Osteoblast (primary cell): ENCODE measurements at regions not wholly inside any gene's neighbourhood (a gene's known extent, or its start where the extent isn't known, plus 50 kb on each side); places are given as distances from the start of the nearest gene placed in this dataset.

Experiments
- DNase-seq: peaks from one replicate; pipeline ENCODE4 v3.0.0; 2011; ENCODE audit warnings: low spot score, mixed read lengths; ENCODE audit not compliant: insufficient read length; ENCODE audit errors: missing footprints
- H2AFZ ChIP-seq: 2 replicates; pipeline ENCODE4 v1.6.0; 2011; ENCODE audit warnings: mild to moderate bottlenecking, low read length
- H3K27ac ChIP-seq: 2 replicates; pipeline ENCODE4 v1.5.1; 2011; ENCODE audit warnings: mild to moderate bottlenecking, low read depth, low read length, moderate library complexity
- H3K27me3 ChIP-seq: 2 replicates; pipeline ENCODE4 v1.6.0; 2012; ENCODE audit warnings: mild to moderate bottlenecking, control low read depth, inconsistent platforms, low read length, moderate library complexity; ENCODE audit not compliant: insufficient read depth
- H3K36me3 ChIP-seq: 2 replicates; pipeline ENCODE4 v1.5.1; 2011; ENCODE audit warnings: mild to moderate bottlenecking, low read length, control low read depth, moderate library complexity; ENCODE audit not compliant: insufficient read depth
- H3K4me1 ChIP-seq: 2 replicates; pipeline ENCODE4 v1.5.1; 2011; ENCODE audit warnings: mild to moderate bottlenecking, low read length, control low read depth, moderate library complexity; ENCODE audit not compliant: insufficient read depth
- H3K4me2 ChIP-seq: 2 replicates; pipeline ENCODE4 v1.6.0; 2011; ENCODE audit warnings: mild to moderate bottlenecking, low read length; ENCODE audit not compliant: insufficient read depth
- H3K4me3 ChIP-seq: fragments of 200-600 bp; sonication (generic); 3 replicates; pipeline ENCODE4 v1.5.1; 2012; ENCODE audit warnings: mild to moderate bottlenecking, low read length, inconsistent platforms; ENCODE audit not compliant: insufficient read depth
- H3K79me2 ChIP-seq: 2 replicates; pipeline ENCODE4 v1.6.0; 2012; ENCODE audit warnings: mild to moderate bottlenecking, low read length, control low read depth, inconsistent platforms; ENCODE audit not compliant: insufficient read depth
- H3K9me3 ChIP-seq: 2 replicates; pipeline ENCODE4 v1.5.1; 2011; ENCODE audit warnings: low read depth, low read length, control low read depth
- H4K20me1 ChIP-seq: 2 replicates; pipeline ENCODE4 v1.6.0; 2012; ENCODE audit warnings: mild to moderate bottlenecking, low read length, control low read depth; ENCODE audit not compliant: insufficient read depth
- CTCF ChIP-seq: IDR thresholded peaks from 2 replicates; pipeline ENCODE4 v1.5.1; 2011; ENCODE audit warnings: mild to moderate bottlenecking, low read depth, low read length, moderate library complexity; ENCODE audit errors: extremely low read depth

GRCh38 chr1:67535474-67535873 lies 105.3 kb upstream of the SERBP1 start:
- H3K36me3 ChIP-seq: no peaks in the 10 kb centered on the region
- no peak overlapping the region for H3K4me2 ChIP-seq
- H4K20me1 ChIP-seq: no peaks in the 10 kb centered on the region
- TF ChIP-seq CTCF: peak; percentile 100
- H3K9me3 ChIP-seq: no peaks in the 10 kb centered on the region
- no peaks in the 10 kb centered on the region for H3K79me2 ChIP-seq
- no peak overlapping the region for H3K27ac ChIP-seq
- H2AFZ ChIP-seq: no peak overlapping the region
- H3K4me3 ChIP-seq: no peak overlapping the region
- DNase-seq: peak; percentile 84
- no peaks in the 10 kb centered on the region for H3K4me1 ChIP-seq
- no peaks in the 10 kb centered on the region for H3K27me3 ChIP-seq

GRCh38 chr1:67536957-67537666 lies 106.9 kb upstream of the SERBP1 start:
- H3K79me2 ChIP-seq: no peaks in the 10 kb centered on the region
- no peak for DNase-seq
- H3K9me3 ChIP-seq: no peaks in the 10 kb centered on the region
- H3K36me3 ChIP-seq: no peaks in the 10 kb centered on the region
- H2AFZ ChIP-seq: peak overlapping the region; percentile 6
- H4K20me1 ChIP-seq: no peaks in the 10 kb centered on the region
- H3K4me3 ChIP-seq: no peak overlapping the region
- H3K27me3 ChIP-seq: no peaks in the 10 kb centered on the region
- TF ChIP-seq CTCF: no peak
- H3K4me2 ChIP-seq: no peak overlapping the region
- no peak overlapping the region for H3K27ac ChIP-seq
- H3K4me1 ChIP-seq: no peaks in the 10 kb centered on the region

GRCh38 chr1:67537667-67538018 lies 107.4 kb upstream of the SERBP1 start:
- H3K4me3 ChIP-seq: no peak overlapping the region
- no peak for TF ChIP-seq CTCF
- no peaks in the 10 kb centered on the region for H3K4me1 ChIP-seq
- no peak overlapping the region for H3K4me2 ChIP-seq
- H2AFZ ChIP-seq: no peak overlapping the region
- no peaks in the 10 kb centered on the region for H3K79me2 ChIP-seq
- no peaks in the 10 kb centered on the region for H3K36me3 ChIP-seq
- no peaks in the 10 kb centered on the region for H3K9me3 ChIP-seq
- no peak overlapping the region for H3K27ac ChIP-seq
- H4K20me1 ChIP-seq: no peaks in the 10 kb centered on the region
- DNase-seq: no peak
- no peaks in the 10 kb centered on the region for H3K27me3 ChIP-seq

- Histone ChIP-seq H3K4me3 (no peak overlapping the region), H3K27ac (no peak overlapping the region), H3K27me3 (no peaks in the 10 kb centered on the region), H3K4me2 (no peak overlapping the region), H3K4me1 (no peaks in the 10 kb centered on the region), H3K36me3 (no peaks in the 10 kb centered on the region), H3K79me2 (no peaks in the 10 kb centered on the region), H3K9me3 (no peaks in the 10 kb centered on the region), H2AFZ (no peak overlapping the region), H4K20me1 (no peaks in the 10 kb centered on the region)
- DNase-seq: no peak
- no peak for TF ChIP-seq CTCF
Observed at GRCh38 chr1:67540025-67540732, 110.0 kb upstream of the SERBP1 start.
